Neural cell (in vitro differentiated cells): ENCODE measurements at regions not wholly inside any gene's neighbourhood (a gene's known extent, or its start where the extent isn't known, plus 50 kb on each side); places are given as distances from the start of the nearest gene placed in this dataset.

Source experiments
- EZH2 ChIP-seq: fragments of 200-600, 300-800 bp; shearing (Covaris generic), sonication (generic); IDR thresholded peaks from 2 replicates; pipeline ENCODE4 v1.6.1; 2014; ENCODE audit warnings: antibody characterized with exemption, low read length, borderline replicate concordance, mild to moderate bottlenecking; ENCODE audit not compliant: insufficient read depth, poor library complexity, severe bottlenecking
- TF ChIP-seq, protein P1 (sequence below): fragments of 450-650 bp; IDR thresholded peaks from 2 replicates; pipeline ENCODE4 v1.5.1; 2014; ENCODE audit warnings: antibody characterized with exemption, mild to moderate bottlenecking, moderate library complexity; ENCODE audit not compliant: poor library complexity, severe bottlenecking

DNA sequence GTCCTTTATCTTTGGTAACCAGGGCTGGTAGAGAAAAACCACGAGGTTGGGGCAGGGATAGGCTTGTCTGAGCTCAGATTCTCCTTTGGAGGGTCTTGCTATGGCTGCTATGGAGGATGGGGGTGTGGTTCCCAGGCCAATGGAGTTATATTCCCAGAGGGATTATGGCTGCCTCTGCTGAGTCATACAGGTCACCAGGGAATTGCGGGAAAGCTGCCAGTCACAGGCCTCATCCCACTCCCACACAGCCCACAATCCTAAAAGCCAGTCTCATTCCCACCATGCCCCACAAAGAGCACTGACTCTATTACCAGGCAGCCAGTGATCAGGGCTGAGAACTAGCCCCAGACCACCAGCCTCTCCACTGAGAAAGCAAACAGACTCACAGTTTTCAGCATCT lies 316.6 kb upstream of the TMEM229A start:
- TF ChIP-seq, protein P1, sequence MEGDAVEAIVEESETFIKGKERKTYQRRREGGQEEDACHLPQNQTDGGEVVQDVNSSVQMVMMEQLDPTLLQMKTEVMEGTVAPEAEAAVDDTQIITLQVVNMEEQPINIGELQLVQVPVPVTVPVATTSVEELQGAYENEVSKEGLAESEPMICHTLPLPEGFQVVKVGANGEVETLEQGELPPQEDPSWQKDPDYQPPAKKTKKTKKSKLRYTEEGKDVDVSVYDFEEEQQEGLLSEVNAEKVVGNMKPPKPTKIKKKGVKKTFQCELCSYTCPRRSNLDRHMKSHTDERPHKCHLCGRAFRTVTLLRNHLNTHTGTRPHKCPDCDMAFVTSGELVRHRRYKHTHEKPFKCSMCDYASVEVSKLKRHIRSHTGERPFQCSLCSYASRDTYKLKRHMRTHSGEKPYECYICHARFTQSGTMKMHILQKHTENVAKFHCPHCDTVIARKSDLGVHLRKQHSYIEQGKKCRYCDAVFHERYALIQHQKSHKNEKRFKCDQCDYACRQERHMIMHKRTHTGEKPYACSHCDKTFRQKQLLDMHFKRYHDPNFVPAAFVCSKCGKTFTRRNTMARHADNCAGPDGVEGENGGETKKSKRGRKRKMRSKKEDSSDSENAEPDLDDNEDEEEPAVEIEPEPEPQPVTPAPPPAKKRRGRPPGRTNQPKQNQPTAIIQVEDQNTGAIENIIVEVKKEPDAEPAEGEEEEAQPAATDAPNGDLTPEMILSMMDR, result no peak
- TF ChIP-seq EZH2, result no peak
